H9 (cell line): ENCODE measurements at regions not wholly inside any gene's neighbourhood (a gene's known extent, or its start where the extent isn't known, plus 50 kb on each side); places are given as distances from the start of the nearest gene placed in this dataset.

Source experiments
- DNase-seq: peaks from one replicate; pipeline ENCODE4 v3.0.0-alpha.2; 2017
- H2AFZ ChIP-seq: one replicate; pipeline ENCODE4 v1.6.1; 2013; ENCODE audit warnings: mild to moderate bottlenecking, low read length, control low read depth, moderate library complexity
- H2AK5ac ChIP-seq: 2 replicates; pipeline ENCODE4 v1.6.1; 2013; ENCODE audit warnings: low read length, control low read depth, mixed read lengths; ENCODE audit not compliant: insufficient read length
- H2BK120ac ChIP-seq: one replicate; pipeline ENCODE4 v1.6.1; 2013; ENCODE audit warnings: low read depth, mild to moderate bottlenecking, low read length, control low read depth, inconsistent platforms; ENCODE audit not compliant: poor library complexity, severe bottlenecking
- H2BK12ac ChIP-seq: 2 replicates; pipeline ENCODE4 v1.6.1; 2013; ENCODE audit warnings: low read length, control low read depth, mixed read lengths, low read depth; ENCODE audit not compliant: insufficient read length
- H2BK15ac ChIP-seq: 2 replicates; pipeline ENCODE4 v1.6.1; 2013; ENCODE audit warnings: low read depth, low read length, control low read depth
- H2BK20ac ChIP-seq: one replicate; pipeline ENCODE4 v1.6.1; 2013; ENCODE audit warnings: low read depth, mild to moderate bottlenecking, low read length, control low read depth, inconsistent platforms; ENCODE audit not compliant: poor library complexity, severe bottlenecking
- H2BK5ac ChIP-seq: 2 replicates; pipeline ENCODE4 v1.6.1; 2013; ENCODE audit warnings: low read length, control low read depth, mixed read lengths; ENCODE audit not compliant: insufficient read length
- H3K14ac ChIP-seq: 2 replicates; pipeline ENCODE4 v1.6.1; 2013; ENCODE audit warnings: low read length, control low read depth; ENCODE audit not compliant: insufficient read depth
- H3K18ac ChIP-seq: 2 replicates; pipeline ENCODE4 v1.6.1; 2013; ENCODE audit warnings: low read depth, mild to moderate bottlenecking, mixed read lengths, low read length, control low read depth; ENCODE audit not compliant: insufficient read length
- H3K23ac ChIP-seq: 2 replicates; pipeline ENCODE4 v1.6.1; 2013; ENCODE audit warnings: low read length, control low read depth, mixed read lengths, low read depth; ENCODE audit not compliant: insufficient read length
- H3K23me2 ChIP-seq: 2 replicates; pipeline ENCODE4 v1.6.1; 2013; ENCODE audit warnings: low read depth, mild to moderate bottlenecking, mixed read lengths, low read length, control low read depth; ENCODE audit not compliant: insufficient read length, poor library complexity, severe bottlenecking
- H3K27ac ChIP-seq: 2 replicates; pipeline ENCODE4 v1.5.1; 2013; ENCODE audit warnings: low read length, control low read depth, mixed read lengths, low read depth; ENCODE audit not compliant: insufficient read length
- H3K27me3 ChIP-seq: 2 replicates; pipeline ENCODE4 v1.6.1; 2013; ENCODE audit warnings: low read length, control low read depth, inconsistent platforms; ENCODE audit not compliant: insufficient read depth
- H3K4ac ChIP-seq: 2 replicates; pipeline ENCODE4 v1.6.1; 2013; ENCODE audit warnings: low read depth, mild to moderate bottlenecking, control low read depth, inconsistent platforms, low read length, moderate library complexity
- H3K4me1 ChIP-seq: 2 replicates; pipeline ENCODE4 v1.6.1; 2013; ENCODE audit warnings: low read length, control low read depth, inconsistent platforms; ENCODE audit not compliant: insufficient read depth
- H3K4me2 ChIP-seq: 2 replicates; pipeline ENCODE4 v1.6.1; 2013; ENCODE audit warnings: low read length, control low read depth, mixed read lengths; ENCODE audit not compliant: insufficient read length, insufficient read depth
- H3K56ac ChIP-seq: 2 replicates; pipeline ENCODE4 v1.6.1; 2013; ENCODE audit warnings: low read depth, mild to moderate bottlenecking, mixed read lengths, low read length, control low read depth; ENCODE audit not compliant: insufficient read length
- H3K79me1 ChIP-seq: 2 replicates; pipeline ENCODE4 v1.6.1; 2013; ENCODE audit warnings: low read depth, mild to moderate bottlenecking, moderate library complexity, low read length, control low read depth, inconsistent platforms; ENCODE audit not compliant: insufficient read depth, poor library complexity, severe bottlenecking
- H3K79me2 ChIP-seq: 2 replicates; pipeline ENCODE4 v1.6.1; 2013; ENCODE audit warnings: low read length, control low read depth, inconsistent platforms; ENCODE audit not compliant: insufficient read depth
- H3K9ac ChIP-seq: 2 replicates; pipeline ENCODE4 v1.6.1; 2013; ENCODE audit warnings: low read length, control low read depth, mixed read lengths; ENCODE audit not compliant: insufficient read length; ENCODE audit errors: extremely low read depth
- H3K9me3 ChIP-seq: one replicate; pipeline ENCODE4 v1.6.1; 2013; ENCODE audit warnings: low read depth, low read length, inconsistent platforms; ENCODE audit not compliant: control insufficient read depth
- H3T11ph ChIP-seq: one replicate; pipeline ENCODE4 v1.6.1; 2013; ENCODE audit warnings: mild to moderate bottlenecking, low read length, control low read depth, inconsistent platforms
- H4K20me1 ChIP-seq: one replicate; pipeline ENCODE4 v1.6.1; 2013; ENCODE audit not compliant: control insufficient read depth, insufficient read length, insufficient read depth
- H4K5ac ChIP-seq: 2 replicates; pipeline ENCODE4 v1.6.1; 2013; ENCODE audit warnings: low read depth, mild to moderate bottlenecking, mixed read lengths, low read length, control low read depth; ENCODE audit not compliant: insufficient read length
- H4K8ac ChIP-seq: replicated peaks from 2 replicates; pipeline ENCODE4 v1.6.1; 2013; ENCODE audit warnings: low read length, control low read depth, mixed read lengths, low read depth; ENCODE audit not compliant: insufficient read length
- H4K91ac ChIP-seq: 2 replicates; pipeline ENCODE4 v1.6.1; 2013; ENCODE audit warnings: low read depth, mild to moderate bottlenecking, moderate library complexity, mixed read lengths, low read length, control low read depth; ENCODE audit not compliant: insufficient read length
- H3K27ac Mint-ChIP-seq, 3 experiments: 2 replicates in 2 of 3; 3 replicates in 1 of 3; pipeline ENCODE4 v1.8.0; 2020 to 2021; ENCODE audit warnings: mixed read lengths in 3 of 3, mild to moderate bottlenecking in 1 of 3, moderate library complexity in 1 of 3
- H3K27me3 Mint-ChIP-seq: 2 replicates; pipeline ENCODE4 v1.8.0; 2021; ENCODE audit warnings: low read depth, mild to moderate bottlenecking, moderate library complexity, mixed read lengths
- H3K36me3 Mint-ChIP-seq, 3 experiments: 2 replicates in 2 of 3; 3 replicates in 1 of 3; pipeline ENCODE4 v1.8.0; 2020 to 2021; ENCODE audit warnings: low read depth in 3 of 3, mixed read lengths in 3 of 3; ENCODE audit not compliant: insufficient read depth in 1 of 3
- H3K4me1 Mint-ChIP-seq, 2 experiments: 2 replicates each; pipeline ENCODE4 v1.8.0; 2020; ENCODE audit warnings: mixed read lengths in 2 of 2
- H3K4me3 Mint-ChIP-seq, 2 experiments: 2 replicates in 1 of 2; 3 replicates in 1 of 2; pipeline ENCODE4 v1.8.0; 2020 to 2021; ENCODE audit warnings: mild to moderate bottlenecking in 2 of 2, mixed read lengths in 2 of 2, moderate library complexity in 1 of 2
- H3K9me3 Mint-ChIP-seq, 2 experiments: 2 replicates in 1 of 2; 3 replicates in 1 of 2; pipeline ENCODE4 v1.8.0; 2020; ENCODE audit warnings: mild to moderate bottlenecking in 2 of 2, mixed read lengths in 2 of 2, moderate library complexity in 1 of 2
- WGBS: extraction: QIAGEN DNeasy Blood & Tissue Kit; methylation state at CpG from one replicate; pipeline ENCODE4 v1.1.7; 2013; ENCODE audit warnings: missing lambda C conversion rate, low lambda C conversion rate, mixed read lengths; ENCODE audit not compliant: insufficient read length; ENCODE audit errors: extremely low coverage; 5-methylcytosine and 5-hydroxymethylcytosine counted together
- TF ChIP-seq, protein P1 (sequence below): fragments of 200-600 bp; sonication (generic); conservative IDR thresholded peaks from 3 replicates; pipeline ENCODE4 v1.8.0; 2021; ENCODE audit warnings: antibody characterized with exemption, mild to moderate bottlenecking

GRCh38 chr20:20933142-20933958, 172.8 kb downstream of the LINC00237 start:
- no peak overlapping the region for H3K18ac ChIP-seq
- no peak overlapping the region for H2BK12ac ChIP-seq
- H2AK5ac ChIP-seq: no peak overlapping the region
- TF ChIP-seq, protein P1, sequence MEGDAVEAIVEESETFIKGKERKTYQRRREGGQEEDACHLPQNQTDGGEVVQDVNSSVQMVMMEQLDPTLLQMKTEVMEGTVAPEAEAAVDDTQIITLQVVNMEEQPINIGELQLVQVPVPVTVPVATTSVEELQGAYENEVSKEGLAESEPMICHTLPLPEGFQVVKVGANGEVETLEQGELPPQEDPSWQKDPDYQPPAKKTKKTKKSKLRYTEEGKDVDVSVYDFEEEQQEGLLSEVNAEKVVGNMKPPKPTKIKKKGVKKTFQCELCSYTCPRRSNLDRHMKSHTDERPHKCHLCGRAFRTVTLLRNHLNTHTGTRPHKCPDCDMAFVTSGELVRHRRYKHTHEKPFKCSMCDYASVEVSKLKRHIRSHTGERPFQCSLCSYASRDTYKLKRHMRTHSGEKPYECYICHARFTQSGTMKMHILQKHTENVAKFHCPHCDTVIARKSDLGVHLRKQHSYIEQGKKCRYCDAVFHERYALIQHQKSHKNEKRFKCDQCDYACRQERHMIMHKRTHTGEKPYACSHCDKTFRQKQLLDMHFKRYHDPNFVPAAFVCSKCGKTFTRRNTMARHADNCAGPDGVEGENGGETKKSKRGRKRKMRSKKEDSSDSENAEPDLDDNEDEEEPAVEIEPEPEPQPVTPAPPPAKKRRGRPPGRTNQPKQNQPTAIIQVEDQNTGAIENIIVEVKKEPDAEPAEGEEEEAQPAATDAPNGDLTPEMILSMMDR: no peak
- DNase-seq: no peak
- no peak overlapping the region for H2BK15ac ChIP-seq
- H3K36me3 Mint-ChIP-seq: no peaks in the 10 kb centered on the region; a peak in 1 of 7 replicates
- no peak overlapping the region for H3K23ac ChIP-seq
- H3K9me3 Mint-ChIP-seq: no peaks in the 10 kb centered on the region
- no peak overlapping the region for H3K4me3 Mint-ChIP-seq
- H3K14ac ChIP-seq: no peak overlapping the region
- H2BK120ac ChIP-seq: no peak overlapping the region
- no peak overlapping the region for H3K27ac ChIP-seq
- no peak overlapping the region for H3K9ac ChIP-seq
- H3K27me3 ChIP-seq: no peaks in the 10 kb centered on the region
- no CpG with 5 or more reads among the region's 19 CpGs for WGBS
- no peaks in the 10 kb centered on the region for H3K9me3 ChIP-seq
- H3K79me1 ChIP-seq: no peaks in the 10 kb centered on the region
- H3K4me1 ChIP-seq: no peaks in the 10 kb centered on the region
- H3K56ac ChIP-seq: no peak overlapping the region
- no peak overlapping the region for H4K8ac ChIP-seq
- H3K4me2 ChIP-seq: no peak overlapping the region
- H3K4ac ChIP-seq: no peak overlapping the region
- no peak overlapping the region for H3T11ph ChIP-seq
- H4K91ac ChIP-seq: no peak overlapping the region
- no peak overlapping the region for H2BK5ac ChIP-seq
- no peaks in the 10 kb centered on the region for H3K79me2 ChIP-seq
- H4K5ac ChIP-seq: no peak overlapping the region
- H3K4me1 Mint-ChIP-seq: peaks cover 7 to 8% of the 10 kb centered on the region in 2 experiments
- H3K23me2 ChIP-seq: no peaks in the 10 kb centered on the region
- no peak overlapping the region for H2AFZ ChIP-seq
- H4K20me1 ChIP-seq: no peaks in the 10 kb centered on the region
- H3K27ac Mint-ChIP-seq: no peak overlapping the region
- H2BK20ac ChIP-seq: no peak overlapping the region
- peaks cover 14% of the 10 kb centered on the region for H3K27me3 Mint-ChIP-seq
